ENCODE measurements at regions not wholly inside any gene's neighbourhood (a gene's known extent, or its start where the extent isn't known, plus 50 kb on each side); places are given as distances from the start of the nearest gene placed in this dataset.

DNA sequence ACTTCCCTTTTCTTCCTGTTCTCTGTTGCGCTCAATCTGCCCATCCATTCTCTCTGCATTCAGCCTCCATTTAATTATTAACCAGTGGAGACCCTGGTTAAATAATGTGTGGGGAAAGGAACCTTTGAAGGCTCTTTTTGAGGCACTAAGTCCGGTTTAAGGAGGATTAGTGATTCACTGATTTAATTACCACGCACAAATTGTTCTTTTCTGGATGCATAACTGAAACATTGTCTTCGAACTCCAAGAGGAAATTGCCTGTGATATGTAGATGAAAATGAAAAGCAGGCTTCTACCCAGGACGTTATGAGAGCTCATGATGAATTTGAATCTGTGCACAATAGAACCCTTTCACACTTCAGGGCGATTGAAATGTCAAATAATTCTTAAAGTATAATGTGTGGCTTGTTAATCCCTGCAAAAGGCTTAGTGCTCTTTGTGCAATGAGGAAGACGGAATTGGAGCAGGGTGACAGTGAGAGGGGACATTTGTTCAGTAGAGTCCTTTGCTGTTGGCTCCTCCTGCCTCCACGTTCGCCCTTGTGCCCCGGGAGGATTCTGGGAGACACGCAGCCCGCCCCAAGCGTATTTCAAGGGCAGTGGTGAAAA, 51.1 kb upstream of the ZNF236 start:
- DNase-seq (ENCODE audit: low spot score): no peak

DNA sequence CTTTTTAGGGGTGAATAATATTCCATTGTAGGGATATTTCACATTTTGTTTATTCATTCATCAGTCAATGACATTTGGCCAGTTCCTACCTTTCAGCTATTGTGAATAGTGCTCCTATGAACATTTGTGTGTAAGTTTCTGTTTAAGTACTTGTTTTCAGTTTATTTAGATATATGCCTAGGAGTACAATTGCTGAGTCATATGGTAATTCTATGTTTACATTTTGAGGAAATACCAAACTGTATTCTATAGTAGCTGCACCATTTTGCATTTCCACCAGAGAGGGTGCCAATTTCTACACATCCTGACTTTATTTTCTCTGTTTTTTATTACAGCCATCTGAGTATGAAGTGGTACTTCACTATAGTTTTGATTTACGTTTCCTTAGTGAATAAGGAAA, 54.4 kb upstream of the ZNF236 start:
- DNase-seq (ENCODE audit: low spot score): no peak

DNA sequence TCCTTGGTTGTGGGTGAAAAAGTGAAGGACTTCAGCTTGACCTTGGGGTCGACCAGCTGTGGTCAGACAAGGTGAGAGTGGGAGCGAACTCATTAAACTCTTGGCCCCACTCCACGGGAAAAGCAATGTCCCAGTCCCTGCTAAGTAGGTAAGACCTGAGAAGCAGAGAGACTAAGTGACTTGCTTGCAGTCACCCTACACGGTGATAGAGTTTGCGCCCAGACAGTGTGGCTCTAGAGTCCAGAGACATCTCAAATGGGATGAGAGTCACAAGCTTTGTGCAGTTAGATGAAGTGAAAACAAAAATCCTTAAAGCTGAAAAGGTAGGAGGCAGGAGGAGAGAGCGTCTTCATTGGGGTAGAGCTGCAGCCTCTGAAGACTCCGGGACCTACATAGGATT, 55.9 kb upstream of the ZNF236 start:
- DNase-seq (ENCODE audit: low spot score): no peak

DNA sequence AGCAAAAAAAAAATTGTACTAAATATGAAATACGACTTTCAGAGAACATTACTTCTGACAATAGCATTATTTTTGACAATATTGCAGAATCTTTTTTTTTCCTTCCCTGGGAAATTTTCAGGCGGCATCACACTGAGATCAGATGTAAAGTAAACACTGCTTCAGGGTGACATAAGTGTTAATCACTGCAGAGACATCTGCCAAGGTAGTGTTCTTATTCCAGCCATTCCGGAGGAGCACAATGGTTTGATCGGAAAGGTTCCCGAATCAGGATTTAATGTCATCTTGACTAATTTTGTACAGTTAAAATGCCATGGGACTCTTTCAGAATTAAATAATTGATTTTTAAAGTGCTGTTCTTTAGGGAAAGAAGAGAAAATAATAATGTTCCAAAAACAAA, 56.7 kb upstream of the ZNF236 start:
- DNase-seq (ENCODE audit: low spot score): peak; percentile 26

DNA sequence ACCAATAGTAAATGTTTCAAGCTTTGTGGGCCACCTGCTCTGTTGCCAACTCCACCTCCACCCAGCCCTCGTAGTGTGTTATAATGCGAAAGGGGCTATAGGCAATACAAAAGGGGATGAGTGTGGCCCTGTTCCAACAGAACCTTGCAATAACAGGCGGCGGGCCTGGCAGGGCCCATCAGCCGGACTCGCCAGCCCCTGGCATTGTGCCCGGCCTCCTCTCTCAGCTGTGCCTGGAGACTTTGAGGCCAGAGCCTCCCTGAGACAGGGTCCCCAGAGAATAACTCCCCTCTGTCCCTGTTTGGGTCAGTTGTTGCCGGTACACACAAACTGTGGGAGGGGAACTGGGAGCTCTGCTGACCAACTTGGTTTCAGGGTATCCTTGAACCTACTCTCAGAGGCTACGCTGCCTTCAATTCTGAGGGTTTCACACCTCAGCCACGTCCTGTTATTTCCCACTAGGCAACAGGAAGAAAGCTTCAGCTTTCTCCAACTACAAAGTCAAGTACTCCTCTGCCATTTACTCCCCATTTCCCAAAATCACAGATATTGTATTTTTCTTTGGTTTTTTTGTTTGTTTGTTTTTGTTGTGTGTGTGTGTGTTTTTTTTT, 58.0 kb upstream of the ZNF236 start:
- no peak for DNase-seq (ENCODE audit: low spot score)

DNA sequence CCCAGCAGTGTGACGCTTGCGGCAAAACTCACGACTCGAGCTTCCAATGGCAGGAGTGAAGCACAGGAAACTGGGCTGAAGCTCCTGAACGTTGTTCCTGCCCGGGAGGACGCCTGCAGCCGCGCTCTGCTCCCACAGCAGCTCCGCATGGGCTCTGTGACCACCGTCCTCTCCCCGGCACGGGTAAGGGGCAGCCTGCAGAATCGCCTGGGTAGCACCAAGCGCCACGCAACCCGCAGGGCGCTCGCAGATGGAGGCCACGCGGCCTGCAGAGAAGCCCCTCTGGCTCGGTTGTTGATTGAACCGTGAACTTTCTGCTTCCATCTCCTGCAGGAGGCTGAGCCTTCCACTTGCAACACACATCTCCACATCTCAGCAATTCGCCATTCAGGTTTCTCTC, 63.3 kb upstream of the ZNF236 start:
- DNase-seq (ENCODE audit: low spot score): no peak

DNA sequence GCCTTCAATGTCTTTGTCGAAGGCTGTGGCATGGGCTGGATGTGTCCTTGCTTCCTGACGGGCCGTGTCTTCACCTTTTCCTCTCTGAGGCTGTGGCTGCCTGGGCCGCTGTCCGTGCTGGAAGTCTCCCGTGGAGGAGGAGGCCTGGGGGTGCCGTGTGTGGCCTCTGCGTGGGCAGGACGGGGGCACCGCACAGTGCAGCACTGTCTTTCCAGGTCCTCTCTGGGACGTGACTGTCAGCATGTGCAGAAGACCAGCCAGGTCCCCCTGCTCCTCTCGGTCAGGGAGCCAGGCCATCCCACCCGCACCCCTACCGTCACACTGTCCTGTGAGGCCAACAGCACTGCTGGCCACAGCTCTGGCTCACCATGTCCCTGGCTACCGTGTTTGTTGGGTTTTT, 64.4 kb upstream of the ZNF236 start:
- no peak for DNase-seq (ENCODE audit: low spot score)

DNA sequence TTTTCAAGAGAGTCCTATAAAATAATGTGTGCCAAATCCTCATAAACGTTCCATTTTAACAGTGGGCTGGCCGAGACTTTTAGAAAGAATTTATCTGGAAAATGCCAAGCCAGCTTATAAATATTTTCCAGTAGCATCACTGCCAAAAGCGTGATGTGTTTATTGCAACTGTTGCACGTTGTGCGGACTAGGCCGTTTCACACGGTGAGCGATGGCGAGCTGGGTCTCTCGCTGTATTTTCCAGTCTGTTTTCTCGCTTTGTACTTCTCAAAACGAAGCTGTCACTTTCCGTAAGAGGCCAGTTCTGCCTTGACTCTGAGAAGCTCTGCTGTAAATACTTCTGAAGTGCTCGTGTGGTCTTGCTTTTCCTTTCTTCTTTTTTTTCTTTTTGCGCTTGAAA, 65.0 kb upstream of the ZNF236 start:
- no peak for DNase-seq (ENCODE audit: low spot score)

DNA sequence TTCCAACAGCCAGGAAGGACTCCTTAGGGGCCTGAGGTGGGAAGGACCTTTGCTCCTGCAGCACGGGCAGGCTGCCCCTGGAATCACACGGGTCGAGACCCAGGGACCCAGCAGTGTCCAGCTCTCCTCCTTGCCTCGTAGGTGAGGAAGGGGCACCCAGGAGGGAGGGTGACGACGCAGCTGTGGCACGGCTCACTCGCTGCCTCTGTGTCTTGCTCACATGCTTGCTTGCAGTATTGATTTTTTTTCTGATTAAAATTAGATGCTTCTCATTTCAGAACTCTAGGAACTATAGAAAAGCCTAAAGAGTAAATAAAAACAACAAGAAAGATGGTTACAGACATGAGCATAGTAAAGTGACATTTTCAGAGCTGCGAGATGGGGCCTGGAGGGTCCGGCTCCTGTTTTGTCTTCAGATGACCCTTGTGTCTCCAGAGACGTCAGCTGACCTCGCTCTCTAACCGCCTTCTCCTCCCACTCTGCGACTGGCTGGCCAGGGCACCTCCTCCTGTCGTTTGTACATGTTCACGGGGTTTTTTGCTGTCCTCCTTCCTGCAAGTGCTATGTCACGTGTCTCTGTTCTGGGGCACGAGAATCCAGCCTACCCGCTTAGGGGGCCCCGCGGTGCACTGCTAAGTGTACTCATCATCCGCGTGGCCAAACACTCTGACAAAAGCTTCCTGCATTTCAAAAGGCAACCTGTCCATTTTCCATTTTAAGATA, 65.7 kb upstream of the ZNF236 start:
- no peak for DNase-seq (ENCODE audit: low spot score)

DNA sequence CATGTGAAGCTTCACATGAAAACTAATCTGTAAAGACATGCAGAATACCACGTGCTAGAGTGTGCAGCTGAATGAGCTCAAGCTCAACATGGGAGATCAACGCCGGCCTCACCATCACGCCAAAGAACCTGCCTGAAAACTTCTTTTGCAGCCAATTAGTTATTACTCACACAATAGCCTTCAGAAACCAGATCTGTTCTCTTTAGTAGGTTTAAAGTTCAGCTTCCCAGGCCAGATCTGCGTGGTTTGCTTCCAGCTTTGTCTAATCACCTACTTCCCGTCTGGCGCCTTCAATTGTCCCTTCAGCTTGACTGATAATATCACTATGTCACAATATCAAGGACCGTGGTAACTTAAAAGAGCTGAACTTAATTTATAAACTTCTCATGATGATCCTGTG, 68.0 kb upstream of the ZNF236 start:
- no peak for DNase-seq (ENCODE audit: low spot score)

DNA sequence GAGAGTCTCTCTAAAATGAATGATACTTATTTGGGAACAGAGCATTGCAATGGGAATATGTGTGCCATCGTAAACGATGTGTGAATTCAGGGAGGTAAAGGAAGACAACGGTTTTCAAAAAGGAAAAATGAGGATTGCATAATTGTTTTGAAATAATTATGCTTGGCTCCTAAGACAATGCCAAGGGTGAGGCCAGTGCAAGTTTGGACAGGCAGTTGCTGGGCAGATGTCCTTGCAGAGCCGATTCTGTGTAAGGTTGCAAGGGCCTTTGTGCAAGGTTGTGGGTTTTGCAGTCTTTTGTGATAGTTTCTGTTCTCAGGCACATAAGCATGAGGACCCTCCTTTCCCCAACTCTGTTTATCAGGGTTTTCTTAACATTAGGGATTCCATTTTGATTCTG, 70.0 kb upstream of the ZNF236 start:
- DNase-seq (ENCODE audit: low spot score): no peak

DNA sequence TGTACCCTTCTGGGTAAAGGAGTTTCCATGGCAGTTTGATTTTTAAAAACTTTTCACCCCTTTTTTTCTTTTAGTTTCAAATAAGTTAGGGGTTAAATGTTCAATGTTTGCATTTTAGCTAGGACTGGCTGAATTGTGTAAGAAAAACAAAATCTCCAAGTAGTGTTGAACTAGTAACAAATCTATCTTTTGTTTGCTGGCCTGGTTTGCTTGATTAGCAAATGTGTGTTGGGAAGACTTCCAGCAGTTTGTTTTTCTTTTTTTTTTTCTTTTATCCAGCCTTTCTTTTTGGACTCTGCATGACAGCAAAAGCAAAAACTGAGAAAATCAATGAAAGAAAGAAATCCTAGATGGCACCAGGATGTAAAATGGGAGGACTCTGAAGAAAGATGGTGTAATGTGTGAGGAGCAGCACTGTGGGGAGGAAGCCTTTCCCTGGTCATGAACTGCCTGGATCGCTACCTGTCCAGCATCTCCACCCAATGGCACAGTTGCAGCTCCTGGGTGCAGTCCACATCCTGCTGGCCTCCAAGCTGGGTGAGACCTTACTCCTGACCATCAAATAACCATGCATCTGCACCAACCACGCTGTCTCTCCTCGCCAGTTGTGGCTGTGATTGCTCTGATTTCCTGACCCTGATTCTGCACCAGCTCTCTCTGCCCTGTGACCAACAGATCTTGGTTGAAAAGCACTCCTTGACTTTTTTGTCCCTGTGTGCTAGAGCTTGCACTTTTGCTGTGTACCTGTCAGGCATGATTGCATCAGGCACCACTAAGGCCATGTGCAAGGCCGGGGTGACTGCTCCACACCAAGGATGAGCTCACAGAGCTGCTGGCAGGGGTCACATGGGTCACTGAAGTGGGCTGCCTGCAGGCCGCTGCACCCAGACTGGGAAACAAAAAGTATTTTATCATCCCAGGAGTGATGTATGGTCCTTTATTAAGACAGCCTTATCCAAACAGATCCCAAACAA, 71.2 kb upstream of the ZNF236 start:
- no peak for DNase-seq (ENCODE audit: low spot score)

DNA sequence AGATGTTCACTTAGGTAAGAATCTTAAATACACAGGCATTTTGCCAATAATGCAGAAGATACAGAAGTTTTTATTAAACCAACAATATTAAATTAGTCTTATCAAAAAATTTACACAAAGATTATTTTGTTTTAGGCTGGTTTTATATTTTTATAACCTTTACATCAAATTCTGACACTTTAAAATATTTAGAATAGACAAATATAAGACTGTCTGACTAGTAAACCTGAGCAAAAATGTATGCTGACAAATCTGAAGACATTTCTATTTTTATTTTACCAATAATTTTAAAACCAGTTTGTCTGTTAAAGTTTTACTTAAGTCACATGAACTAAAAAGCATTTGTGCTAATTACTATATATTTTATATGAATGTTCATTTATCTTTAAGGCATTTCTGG, 72.1 kb upstream of the ZNF236 start:
- no peak for DNase-seq (ENCODE audit: low spot score)

DNA sequence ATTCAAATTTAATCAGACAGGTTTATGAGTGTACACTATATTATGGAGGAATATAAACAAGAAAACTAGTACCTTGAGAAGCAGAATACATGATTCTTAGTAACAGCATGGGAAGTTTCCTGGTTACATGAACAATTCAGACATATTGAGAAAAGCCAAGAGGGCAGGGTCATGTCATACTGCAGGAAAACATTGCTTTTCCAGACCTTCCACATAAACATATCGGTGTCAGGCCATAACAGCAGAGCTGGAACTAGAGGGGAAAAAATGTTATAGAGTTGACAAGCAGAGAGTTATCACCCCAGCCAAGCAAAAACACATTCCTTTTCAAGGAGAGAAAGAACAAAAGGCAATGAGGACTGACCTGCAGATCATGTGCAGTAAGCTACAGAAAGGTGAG, 74.7 kb upstream of the ZNF236 start:
- no peak for DNase-seq (ENCODE audit: low spot score)

DNA sequence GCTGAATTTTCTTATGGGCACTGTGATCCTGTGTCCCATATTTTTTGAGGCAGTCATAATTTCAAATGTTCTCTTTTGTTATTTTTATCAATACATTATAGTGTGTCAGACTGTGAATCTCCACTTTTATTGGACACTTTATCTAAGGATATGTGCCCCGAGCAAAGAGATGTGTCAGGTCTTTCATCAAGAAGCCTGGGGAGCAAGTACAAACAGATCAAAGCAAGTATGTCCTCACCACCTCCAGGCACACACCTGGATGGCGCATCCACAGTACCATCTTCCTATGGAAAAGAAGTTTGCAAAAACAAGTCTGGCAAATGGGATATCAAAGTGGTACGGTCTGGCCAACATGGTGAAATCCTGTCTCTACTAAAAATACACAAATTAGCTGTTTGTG, 81.0 kb upstream of the ZNF236 start:
- no peak for DNase-seq (ENCODE audit: low spot score)

DNA sequence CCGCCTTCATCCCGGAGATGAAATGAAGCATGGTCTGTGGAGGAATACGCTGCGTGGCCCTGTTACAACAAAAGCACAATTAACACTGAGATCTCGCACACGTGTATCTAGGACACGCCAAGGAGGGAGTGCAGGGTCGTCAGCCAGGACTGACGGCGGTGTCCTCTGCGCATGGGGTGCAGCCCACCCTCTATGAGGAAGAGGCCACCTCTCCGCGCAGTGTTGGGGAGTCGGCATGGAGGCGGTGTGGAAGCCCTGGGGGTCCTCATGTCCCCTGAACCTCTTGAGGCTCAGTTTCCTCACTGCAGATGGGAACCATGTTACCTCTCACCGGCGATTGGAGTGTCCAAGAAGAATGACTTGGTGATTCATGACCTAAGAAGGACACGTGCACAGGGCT, 86.0 kb upstream of the ZNF236 start:
- DNase-seq (ENCODE audit: low spot score): no peak

DNA sequence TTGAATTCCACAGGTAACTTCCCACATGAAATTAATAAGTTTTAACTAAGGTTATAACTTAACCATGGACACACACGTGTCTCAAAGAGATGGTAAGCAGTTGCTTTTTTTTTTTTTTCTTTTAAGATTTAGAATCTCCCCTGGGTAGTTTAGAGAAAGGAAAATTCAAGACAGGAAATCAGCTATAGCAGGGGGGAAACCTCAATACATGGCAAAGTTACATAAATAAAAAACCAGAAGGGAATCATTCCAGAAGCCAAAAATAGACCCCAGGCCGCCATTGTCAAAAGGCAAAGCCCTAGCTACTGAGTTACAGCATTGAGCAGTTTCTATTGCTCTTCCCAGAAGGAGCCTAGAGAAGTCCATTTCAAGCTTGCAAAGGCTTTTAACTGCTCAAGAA, 91.5 kb upstream of the ZNF236 start:
- DNase-seq (ENCODE audit: low spot score): no peak

DNA sequence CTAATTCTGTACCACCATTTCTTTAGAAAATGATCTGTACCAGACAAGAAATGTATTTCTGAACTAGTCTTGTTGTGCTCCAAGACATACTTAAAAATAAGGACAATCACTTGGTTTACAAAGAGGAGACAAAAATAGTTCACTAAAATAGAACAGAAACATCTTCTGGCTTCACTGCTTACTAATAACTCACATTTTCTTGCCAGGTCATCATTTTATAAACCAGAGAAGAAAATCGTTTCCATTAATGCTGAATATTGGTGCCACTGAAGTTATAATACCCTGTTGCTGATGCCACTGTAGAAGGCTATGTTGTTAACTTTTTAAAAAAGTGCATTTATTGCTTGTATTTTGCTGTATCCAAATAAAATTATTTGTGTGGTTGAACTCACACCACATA, 94.8 kb upstream of the ZNF236 start:
- DNase-seq (ENCODE audit: low spot score): no peak

DNA sequence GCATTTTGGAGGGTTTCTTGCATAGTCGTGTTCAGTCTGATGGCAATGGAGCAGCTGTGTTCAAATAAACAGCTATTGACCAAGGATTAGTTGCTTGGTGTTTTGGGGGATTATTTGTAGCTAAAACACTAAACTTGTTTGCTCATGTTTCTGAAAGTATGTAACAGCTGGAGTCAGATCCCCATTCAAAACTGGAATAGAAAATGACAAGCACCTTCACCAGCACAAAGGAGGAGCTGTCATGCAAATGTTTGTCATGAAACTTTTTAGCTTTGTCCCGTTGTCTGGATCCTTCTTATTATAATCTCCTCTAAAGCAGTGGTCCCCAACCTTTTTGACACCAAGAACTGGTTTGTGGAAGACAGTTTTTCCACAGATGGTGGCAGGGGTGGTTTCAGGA, 96.9 kb upstream of the ZNF236 start:
- no peak for DNase-seq (ENCODE audit: low spot score)

DNA sequence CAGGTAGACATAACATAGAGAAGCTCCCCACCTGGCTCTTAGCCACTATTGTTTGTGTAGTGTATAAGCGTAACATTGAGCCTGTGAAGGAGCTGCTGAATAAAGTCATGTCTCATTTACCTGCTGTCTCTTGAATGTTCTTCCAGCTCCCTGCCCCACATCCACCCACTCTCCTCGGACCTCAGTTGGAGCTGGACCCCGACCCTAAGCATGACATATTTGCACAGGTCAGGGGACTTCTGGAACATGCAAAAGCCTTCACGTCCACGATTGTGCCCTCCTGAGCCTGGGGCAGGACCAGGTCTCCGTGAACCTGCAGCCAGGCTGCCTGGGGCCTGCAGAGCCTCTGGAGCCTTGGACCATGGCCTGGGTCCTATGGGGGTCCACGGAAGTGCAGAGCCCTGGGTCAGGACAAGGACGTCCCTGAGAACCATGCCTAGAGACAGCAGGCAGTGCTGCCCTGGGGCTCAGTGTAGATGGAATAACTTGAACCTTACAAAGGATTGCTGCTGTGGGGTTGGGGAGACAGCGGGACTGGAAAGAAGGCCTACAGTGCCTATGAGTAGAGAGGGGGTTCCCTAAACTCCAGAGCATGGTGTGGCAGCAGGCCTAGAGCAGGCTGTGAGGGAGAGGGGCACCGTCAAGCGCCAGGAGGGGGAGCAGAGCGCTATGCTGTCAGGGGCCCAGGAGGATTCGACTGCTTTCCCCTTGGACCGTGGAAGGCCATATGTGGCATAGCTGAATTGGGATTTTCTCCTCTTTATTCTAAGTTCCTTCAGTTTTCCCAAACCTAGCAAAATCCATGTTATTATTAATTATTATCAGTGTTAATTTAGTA, 99.9 kb upstream of the ZNF236 start:
- DNase-seq (ENCODE audit: low spot score): no peak

DNA sequence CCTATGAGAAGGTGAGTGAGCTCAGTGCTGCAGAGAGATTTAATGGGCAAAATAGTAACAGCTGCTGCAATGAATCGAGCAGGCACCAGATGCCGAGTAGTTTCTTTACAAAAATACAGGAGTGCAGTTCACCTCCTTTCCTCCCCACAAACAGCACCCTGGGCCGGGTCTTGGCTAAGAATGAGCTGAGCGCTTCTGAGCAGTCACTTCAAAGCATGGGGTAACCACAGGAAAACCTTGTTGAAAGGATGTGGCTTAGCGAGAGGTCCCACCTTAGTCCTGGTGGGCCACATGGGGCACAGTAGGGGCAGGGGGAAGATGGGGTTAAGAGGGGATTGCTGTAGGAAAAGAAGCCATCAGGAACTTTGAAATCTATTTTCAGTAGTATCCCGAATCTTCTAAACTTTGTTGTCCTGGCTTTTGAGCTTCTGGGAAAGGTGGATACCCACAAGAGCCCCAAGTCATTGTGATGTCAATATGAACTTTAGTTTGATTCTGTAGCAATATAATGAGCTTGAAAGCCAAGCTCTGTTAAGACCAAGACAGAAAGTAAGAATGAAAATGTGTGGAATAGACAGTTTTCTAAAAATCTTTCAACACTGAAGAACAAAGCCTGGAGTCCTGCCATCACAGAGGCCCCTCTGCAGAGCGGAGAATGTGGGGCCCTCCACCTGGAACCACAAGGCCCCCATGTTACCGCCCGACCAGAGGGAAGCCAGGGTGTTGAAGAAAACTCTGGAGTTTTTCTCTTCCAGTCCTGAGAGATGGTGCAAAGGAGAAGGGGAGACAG, 101.0 kb upstream of the ZNF236 start:
- no peak for DNase-seq (ENCODE audit: low spot score)

Measured in A172 (cell line).